GM19397 (cell line): ENCODE measurements at regions not wholly inside any gene's neighbourhood (a gene's known extent, or its start where the extent isn't known, plus 50 kb on each side); places are given as distances from the start of the nearest gene placed in this dataset.

ENCODE experiments used
- ATAC-seq: cut with Tn5 transposase; IDR thresholded peaks from one replicate; pipeline ENCODE4 v1.9.1; 2021; ENCODE audit warnings: mild to moderate bottlenecking, moderate library complexity; ENCODE audit not compliant: unreplicated experiment

DNA sequence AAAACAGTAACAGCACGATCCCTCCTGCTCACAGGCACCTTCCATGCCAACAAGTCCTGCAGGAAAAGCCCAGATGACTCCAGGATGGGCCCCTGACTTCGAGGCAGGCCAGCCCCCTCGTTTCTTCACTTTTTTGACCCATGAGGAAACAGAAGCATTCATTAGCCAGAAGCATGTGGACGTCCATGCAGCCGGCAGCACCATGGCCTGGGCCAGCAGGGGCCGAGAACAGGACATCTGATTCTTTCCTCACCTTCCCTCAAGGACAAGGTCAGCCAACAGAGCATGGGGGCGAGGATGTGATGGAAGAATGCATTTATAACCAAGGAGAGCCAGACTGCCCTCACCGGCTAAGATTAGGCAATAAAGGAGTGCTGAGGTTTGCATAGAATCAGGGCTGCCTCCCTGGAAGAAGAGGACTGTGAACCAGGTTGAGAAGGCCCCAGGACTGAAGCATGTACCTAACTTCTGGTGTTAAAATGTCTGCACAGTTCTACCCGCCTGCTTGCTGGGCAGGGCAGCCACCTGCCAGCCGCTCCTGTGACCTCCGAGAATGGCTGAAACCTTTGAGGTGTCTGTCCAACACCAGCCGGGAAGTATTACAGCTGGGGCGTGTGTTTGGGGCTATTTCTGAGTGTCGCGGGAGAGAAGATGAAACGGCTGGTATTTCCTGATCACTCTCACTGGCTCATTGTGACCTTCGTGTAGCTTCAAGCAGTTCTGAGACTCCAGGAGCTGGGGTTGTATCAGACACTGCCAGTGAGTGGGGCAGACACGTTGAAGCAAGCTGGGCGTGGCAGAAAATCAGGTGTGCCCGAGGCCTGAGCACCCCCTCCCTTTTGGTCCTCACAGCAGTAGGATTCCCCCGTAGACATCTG lies 94.0 kb upstream of the TNRC6C start:
- no peak for ATAC-seq

- ATAC-seq = no peak
Measured at GRCh38 chr17:77865112-77865611, 93.3 kb upstream of the TNRC6C start.

GRCh38 chr17:77865716-77866115 lies 92.8 kb upstream of the TNRC6C start:
- no peak for ATAC-seq

DNA sequence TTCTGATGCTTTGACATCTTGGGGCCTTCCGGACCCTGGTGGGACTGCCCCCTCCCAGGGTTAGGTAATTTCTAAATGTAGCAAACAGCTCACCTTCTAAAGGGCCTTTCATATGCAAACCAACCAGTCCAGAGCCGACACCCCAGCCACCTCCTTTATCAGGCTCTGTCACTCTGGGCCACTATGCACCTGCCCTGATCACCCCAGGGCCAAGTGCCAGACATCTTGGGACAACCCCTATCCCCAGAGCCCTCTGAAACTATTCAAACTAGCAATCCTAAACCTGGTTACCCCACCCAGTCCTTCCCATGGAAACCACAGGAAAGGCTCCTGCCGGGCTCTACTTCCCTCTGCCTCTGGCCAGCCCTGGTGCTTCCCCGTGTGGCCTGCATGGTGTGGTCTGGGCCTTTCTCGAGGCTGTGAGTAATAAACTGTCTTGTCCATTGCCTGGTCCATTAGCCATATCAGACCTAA lies 91.2 kb upstream of the TNRC6C start:
- ATAC-seq = no peak

DNA sequence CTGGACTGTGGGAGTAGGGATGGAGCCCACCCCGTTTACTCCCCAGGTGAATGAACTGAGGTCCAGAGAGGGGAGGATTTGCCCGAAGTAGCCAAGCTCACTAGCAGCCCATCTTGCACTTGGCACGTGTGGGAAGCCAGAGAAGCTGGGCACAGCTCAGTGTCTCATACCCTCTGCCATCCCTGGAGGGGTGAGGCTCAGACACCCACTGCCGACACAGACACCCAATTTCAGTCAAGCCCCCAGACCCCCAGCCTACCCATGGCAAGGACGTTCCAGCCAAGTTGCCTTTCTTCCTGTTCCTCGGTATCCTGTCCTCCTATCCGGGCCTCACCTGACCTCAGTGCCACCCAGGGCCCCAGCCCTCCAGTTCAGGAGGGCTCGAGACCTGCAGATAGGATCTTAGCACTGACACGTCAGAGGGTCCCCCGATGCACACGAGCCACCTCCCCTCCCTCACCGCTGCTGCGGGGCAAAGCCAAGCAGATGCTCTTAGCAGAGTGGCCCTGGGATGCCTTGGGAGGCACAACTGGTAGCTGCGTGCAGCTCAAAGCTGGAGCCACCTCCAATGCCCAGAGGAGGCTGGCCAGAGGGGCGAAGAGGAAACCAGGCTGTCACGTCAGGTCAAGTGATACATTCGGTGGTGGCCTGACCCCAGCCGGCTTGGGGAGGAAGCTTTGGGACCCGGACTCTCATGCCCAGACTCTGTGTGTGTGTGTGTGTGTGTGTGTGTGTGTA lies 90.4 kb upstream of the TNRC6C start:
- no peak for ATAC-seq

- no peak for ATAC-seq
Measured at GRCh38 chr17:77869041-77869599, 89.4 kb upstream of the TNRC6C start.

- peak; percentile 74 for ATAC-seq
Measured at GRCh38 chr17:77869665-77870132, 88.8 kb upstream of the TNRC6C start.

- ATAC-seq = no peak
Measured at GRCh38 chr17:77872199-77872598, 86.3 kb upstream of the TNRC6C start.

GRCh38 chr17:77872714-77873499 lies 85.6 kb upstream of the TNRC6C start:
- no peak for ATAC-seq

DNA sequence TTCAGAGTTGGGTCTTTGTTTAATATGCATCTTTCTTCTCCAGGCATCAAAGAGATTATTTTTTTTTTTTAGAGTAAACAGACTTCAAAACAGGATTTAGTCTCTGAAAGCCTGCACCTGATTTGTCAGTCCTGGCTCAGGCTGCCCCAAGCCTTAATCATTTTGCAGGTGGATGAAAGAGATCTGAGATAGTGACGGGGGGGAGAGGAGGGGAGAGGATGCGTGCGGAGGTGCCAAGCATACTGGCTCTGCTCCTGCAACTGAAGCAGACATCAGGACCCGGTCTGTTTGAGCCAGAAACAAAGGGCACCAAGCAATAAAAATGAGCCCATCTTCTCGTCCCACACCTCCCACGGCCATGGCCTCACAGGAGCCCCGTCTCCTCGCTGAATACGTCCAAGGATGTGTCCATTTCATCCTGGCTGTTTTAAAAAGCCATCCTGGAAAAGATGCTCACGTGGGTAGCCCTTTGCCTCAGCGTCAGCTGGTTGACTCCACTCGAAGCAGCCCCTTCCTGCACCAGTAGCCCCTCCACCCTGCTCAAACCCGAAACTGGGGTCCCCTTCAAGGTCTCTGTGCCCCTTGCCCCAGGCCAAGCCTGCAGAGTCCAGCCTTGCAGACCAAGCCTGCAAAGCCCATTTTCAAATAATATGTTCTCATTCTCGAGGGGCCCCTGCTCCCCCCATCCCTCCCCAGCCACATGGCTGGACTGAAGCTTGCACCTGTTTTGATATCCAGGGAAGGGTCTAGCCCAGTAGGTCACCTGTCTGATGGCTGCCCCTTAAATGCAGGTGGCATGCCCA lies 84.8 kb upstream of the TNRC6C start:
- no peak for ATAC-seq

DNA sequence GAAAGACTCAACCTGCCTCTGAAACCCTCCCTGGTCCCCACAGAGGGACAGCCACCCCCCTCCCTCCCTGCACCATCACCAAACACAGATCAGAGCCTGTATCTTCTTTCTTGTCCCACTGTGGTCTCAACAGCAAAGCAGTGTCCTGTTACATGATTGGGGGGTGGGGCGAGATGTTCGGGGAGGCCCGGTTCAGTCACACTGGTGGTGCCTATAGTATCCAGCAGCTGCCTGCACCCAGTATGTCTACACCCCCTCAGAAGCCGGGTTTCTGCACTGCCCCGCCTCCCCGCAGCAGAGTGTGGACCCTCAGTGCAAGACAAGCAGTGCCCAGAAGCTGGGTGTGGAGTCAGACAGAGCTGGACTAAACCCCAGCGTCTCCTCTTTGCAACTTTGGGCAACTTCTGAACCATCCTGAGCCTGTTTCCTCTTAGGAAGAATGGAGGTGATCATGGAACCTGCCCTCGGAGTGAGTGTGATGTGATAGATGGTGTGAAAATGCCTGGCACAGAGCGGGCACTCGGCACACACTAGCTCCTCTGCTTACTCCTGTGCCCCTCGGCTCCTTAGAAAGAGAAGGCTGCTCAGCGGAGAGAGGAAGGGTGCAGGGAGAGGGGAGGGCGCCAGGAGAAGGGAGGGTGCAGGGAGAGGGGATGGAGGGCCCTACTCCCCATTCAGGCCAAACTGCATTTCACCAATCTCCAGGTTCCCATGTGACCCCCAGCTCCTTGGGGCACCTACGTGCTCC lies 84.0 kb upstream of the TNRC6C start:
- no peak for ATAC-seq

DNA sequence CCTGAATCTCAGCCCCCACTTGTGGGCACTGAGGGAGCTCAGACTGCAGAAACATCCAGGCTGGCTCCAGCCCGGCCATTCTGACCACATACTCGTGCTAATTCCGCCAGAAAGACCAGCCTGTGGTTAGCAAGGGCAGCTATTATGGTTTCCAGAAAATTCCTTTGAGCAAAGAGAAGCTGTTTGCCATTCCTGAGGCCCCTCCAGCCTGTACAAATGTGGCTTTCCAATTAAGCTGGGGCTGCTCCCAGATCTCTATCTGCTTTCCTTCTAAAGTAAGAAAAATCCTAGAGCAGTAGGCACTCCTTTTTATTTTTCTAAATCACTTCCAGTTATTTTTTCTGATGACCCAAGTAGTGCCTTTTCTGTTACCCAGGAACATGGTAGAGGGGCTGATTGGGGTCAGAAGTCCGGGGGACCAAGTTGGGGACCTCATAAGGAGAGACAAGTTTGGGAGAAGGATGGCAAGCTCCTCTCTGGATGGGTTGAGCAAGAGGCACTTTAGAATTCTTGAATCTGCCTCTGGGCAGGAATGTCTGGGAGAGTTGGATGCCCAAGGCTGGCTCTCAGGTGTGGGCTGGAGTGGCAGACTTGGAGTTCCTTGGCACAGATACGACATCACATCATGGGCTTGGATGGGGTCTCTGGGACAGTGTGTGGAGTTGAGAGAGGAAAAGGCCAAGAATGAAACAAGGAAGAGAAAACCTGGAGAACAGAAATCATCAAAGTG lies 83.3 kb upstream of the TNRC6C start:
- no peak for ATAC-seq

DNA sequence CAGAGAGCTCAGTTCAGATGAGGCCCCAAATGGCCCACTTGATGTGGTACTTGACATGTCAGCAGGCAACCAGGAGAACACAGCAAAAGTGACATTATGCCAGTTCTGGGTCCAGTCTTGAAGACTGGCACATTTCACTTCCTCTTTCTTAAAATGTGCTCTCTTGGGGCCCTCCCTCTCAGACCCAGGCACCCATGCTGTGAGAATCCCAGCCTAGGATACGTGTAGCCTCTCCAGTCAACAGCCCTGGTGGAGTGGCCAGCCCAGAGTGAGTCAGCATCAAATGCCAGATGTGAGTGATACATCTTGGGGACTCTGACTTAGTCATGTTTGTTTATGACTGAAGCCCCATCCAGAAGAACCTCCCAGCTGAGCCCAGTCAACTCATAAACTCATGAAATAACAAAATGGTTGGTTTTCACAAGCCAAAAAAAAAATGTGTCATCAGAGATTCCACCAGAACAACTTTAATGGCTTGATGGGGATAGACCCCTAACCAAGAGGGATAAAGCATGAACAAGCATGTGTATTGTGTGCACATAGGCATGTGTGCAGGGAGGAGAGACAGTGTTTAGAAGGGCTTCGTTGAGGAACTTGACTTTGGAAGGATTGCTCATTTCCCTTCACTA lies 82.5 kb upstream of the TNRC6C start:
- no peak for ATAC-seq

- ATAC-seq = no peak
Measured at GRCh38 chr17:77877036-77877435, 81.5 kb upstream of the TNRC6C start.

DNA sequence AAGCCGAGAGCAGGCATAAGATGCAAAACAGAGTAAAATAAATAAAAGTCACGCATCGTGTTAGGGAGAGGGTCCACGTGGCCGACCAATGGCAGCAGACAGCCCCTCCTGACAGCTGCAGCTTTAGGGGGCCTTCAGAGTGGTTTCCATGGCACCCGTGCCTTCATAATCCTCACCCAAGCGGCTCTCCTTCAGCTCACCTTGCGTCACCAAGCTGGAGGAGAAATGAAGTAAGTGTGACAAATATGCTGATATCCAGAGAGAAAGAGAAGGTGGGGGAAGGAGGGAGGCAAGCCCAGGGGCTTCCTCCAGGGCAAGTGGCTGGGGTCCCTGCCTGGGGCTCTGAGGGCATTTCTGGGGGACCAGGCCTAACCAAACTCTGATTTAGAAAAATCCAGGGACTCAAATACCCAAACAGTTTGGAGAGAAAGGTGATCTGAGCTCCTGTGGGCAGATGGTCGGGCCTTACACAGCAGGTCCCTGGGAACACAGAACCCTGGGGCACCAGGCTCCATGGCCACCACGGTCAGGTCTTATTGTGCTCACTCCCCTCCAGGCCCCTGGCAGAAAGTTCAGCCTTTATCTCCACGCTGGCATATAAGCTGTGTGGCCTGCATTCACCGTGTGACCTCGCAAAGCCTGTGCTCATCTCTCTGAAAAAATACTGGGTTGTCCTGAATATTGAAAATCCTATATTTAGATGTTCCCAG lies 80.7 kb upstream of the TNRC6C start:
- ATAC-seq = no peak

GRCh38 chr17:77879226-77879895 lies 79.1 kb upstream of the TNRC6C start:
- no peak for ATAC-seq

DNA sequence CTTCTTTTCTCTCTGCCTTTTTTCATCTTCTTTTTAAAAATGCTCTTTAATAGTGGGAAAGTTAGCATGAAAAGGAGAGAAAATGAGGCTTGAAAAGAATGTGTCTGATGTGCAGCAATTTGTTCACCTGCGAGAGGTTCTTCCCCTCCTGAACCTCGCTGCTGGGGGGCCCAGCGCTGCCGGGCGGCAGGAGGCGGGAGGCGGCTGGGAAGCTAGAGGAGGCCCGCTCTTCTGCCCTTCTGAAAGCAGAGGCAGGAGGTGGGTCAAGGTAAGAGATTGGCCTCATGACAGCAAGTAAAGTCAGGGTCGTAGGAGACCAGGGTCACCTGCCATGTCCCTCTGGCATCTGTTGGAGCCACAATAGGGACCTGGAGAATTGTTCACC lies 78.6 kb upstream of the TNRC6C start:
- ATAC-seq = no peak
